Psoas muscle (tissue), 7 donors: ENCODE measurements at regions not wholly inside any gene's neighbourhood (a gene's known extent, or its start where the extent isn't known, plus 50 kb on each side); places are given as distances from the start of the nearest gene placed in this dataset.

Experiments used
- ATAC-seq, 4 donors: fragments of 200-7000 bp; cut with Tn5 transposase; one replicate each; pipeline ENCODE4 v1.9.1; 2020; ENCODE audit warnings: moderate library complexity in 3 of 4, mild to moderate bottlenecking in 2 of 4
- DNase-seq, 2 donors: peaks; one replicate each; pipeline ENCODE4 v3.0.0-alpha.2; 2020
- H3K27ac ChIP-seq: fragments of 200-600 bp; one replicate; pipeline ENCODE4 v1.8.0; 2022
- H3K27me3 ChIP-seq, 3 donors: fragments of 200-600 bp in 1 of 3; one replicate each; pipeline versions ENCODE4 v1.6.1 to v1.8.0; 2013 to 2022; ENCODE audit warnings: low read length in 2 of 3, mild to moderate bottlenecking in 2 of 3, moderate library complexity in 1 of 3; ENCODE audit not compliant: insufficient read depth in 3 of 3
- H3K36me3 ChIP-seq, 2 donors: fragments of 200-600 bp in 1 of 2; one replicate each; pipeline versions ENCODE4 v1.6.1 to v1.8.0; 2013 to 2022; ENCODE audit warnings: low read depth in 1 of 2, mild to moderate bottlenecking in 1 of 2, moderate library complexity in 1 of 2; ENCODE audit not compliant: insufficient read depth in 1 of 2
- H3K4me1 ChIP-seq: fragments of 200-600 bp; one replicate; pipeline ENCODE4 v1.8.0; 2022
- H3K4me3 ChIP-seq: fragments of 200-600 bp; one replicate; pipeline ENCODE4 v1.8.0; 2022; ENCODE audit warnings: mild to moderate bottlenecking
- H3K9me3 ChIP-seq: fragments of 200-600 bp; one replicate; pipeline ENCODE4 v1.8.0; 2022
- CTCF ChIP-seq: fragments of 200-600 bp; IDR thresholded peaks from one replicate; pipeline ENCODE4 v1.8.0; 2022; ENCODE audit warnings: antibody characterized with exemption
- WGBS, 3 donors: extraction: QIAGEN DNeasy Blood & Tissue Kit; methylation state at CpG; one replicate each; pipeline versions ENCODE4 v1.1.6 to v1.1.7; 2013; 5-methylcytosine and 5-hydroxymethylcytosine counted together
- intact Hi-C, 2 donors: fragments of 100-400 bp; cut with DNase I; formaldehyde crosslinking; loops; one replicate each; pipeline versions ENCODE4 v1.11.0 to v1.14.2; 2022
- donor health status: healthy with polysubstance abuse.
- donor health status: DM: no; HTN: no; CAD: no; lungs with moderate emphysema.
- donor health status: Bipolar disorder and iron deficiency.
- donor health status: healthy.
- donor health status: DM: yes; HTN: yes; CAD: no.
- donor health status: DM: no; HTN: no; CAD: no.
- donor health status: DM: yes; HTN: yes; CAD: no.

GRCh38 chr1:106072909-106073600, 983.4 kb upstream of the PRMT6 start:
- H3K4me3 ChIP-seq: no peak overlapping the region
- H3K9me3 ChIP-seq: no peaks in the 10 kb centered on the region
- H3K36me3 ChIP-seq: no peaks in the 10 kb centered on the region
- intact Hi-C loops: no loop called here
- 77 to 87% (median 82%) methylated on average over 7 of the region's 7 CpGs for WGBS, 3 donors
- ATAC-seq (no peak), DNase-seq (no peak)
- H3K27me3 ChIP-seq: no peaks in the 10 kb centered on the region
- H3K4me1 ChIP-seq: no peaks in the 10 kb centered on the region
- TF ChIP-seq CTCF: no peak
- H3K27ac ChIP-seq: no peak overlapping the region

GRCh38 chr1:106080608-106081325, 975.7 kb upstream of the PRMT6 start:
- intact Hi-C loops: no loop called here
- no peak for TF ChIP-seq CTCF
- DNase-seq (peak in 1 of 2 donors; percentile 39), ATAC-seq (no peak)
- no peaks in the 10 kb centered on the region for H3K4me1 ChIP-seq
- H3K9me3 ChIP-seq: no peaks in the 10 kb centered on the region
- H3K27ac ChIP-seq: no peak overlapping the region
- H3K27me3 ChIP-seq: no peaks in the 10 kb centered on the region
- H3K36me3 ChIP-seq: no peaks in the 10 kb centered on the region
- WGBS, 3 donors: 22 to 36% (median 27%) methylated on average over 37 to 41 of the region's 41 CpGs
- H3K4me3 ChIP-seq: no peak overlapping the region

GRCh38 chr1:106111044-106111443, 945.4 kb upstream of the PRMT6 start:
- no peak for ATAC-seq
- no peaks in the 10 kb centered on the region for H3K27me3 ChIP-seq
- no peaks in the 10 kb centered on the region for H3K36me3 ChIP-seq
- no peak overlapping the region for H3K4me3 ChIP-seq
- no peaks in the 10 kb centered on the region for H3K9me3 ChIP-seq
- intact Hi-C loops: no loop called here
- TF ChIP-seq CTCF: no peak
- DNase-seq: no peak
- H3K27ac ChIP-seq: no peak overlapping the region
- H3K4me1 ChIP-seq: no peaks in the 10 kb centered on the region
- 58 to 69% (median 69%) methylated on average over 2 of the region's 2 CpGs for WGBS, 3 donors

GRCh38 chr1:106113851-106114250, 942.6 kb upstream of the PRMT6 start:
- H3K9me3 ChIP-seq: no peaks in the 10 kb centered on the region
- H3K36me3 ChIP-seq: no peaks in the 10 kb centered on the region
- ATAC-seq (no peak), DNase-seq (no peak)
- H3K27me3 ChIP-seq: no peaks in the 10 kb centered on the region
- H3K27ac ChIP-seq: no peak overlapping the region
- intact Hi-C loops: no loop called here
- H3K4me1 ChIP-seq: no peaks in the 10 kb centered on the region
- TF ChIP-seq CTCF: no peak
- H3K4me3 ChIP-seq: no peak overlapping the region
- 74 to 86% (median 83%) methylated on average over 2 of the region's 2 CpGs for WGBS, 3 donors
